Mesodermal cell (in vitro differentiated cells): ENCODE measurements at regions not wholly inside any gene's neighbourhood (a gene's known extent, or its start where the extent isn't known, plus 50 kb on each side); places are given as distances from the start of the nearest gene placed in this dataset.

Experiments
- H3K27ac ChIP-seq: 2 replicates; pipeline ENCODE4 v1.7.0; 2013; ENCODE audit warnings: mild to moderate bottlenecking, low read depth, low read length, moderate library complexity; ENCODE audit not compliant: severe bottlenecking
- H3K36me3 ChIP-seq: 2 replicates; pipeline ENCODE4 v1.7.1; 2013; ENCODE audit warnings: mild to moderate bottlenecking, low read length, moderate library complexity; ENCODE audit not compliant: control insufficient read depth, insufficient read depth
- H3K4me1 ChIP-seq: one replicate; pipeline ENCODE4 v1.7.1; 2013; ENCODE audit warnings: mild to moderate bottlenecking, low read length; ENCODE audit not compliant: insufficient read depth, control insufficient read depth, poor library complexity, severe bottlenecking
- H3K4me3 ChIP-seq: 2 replicates; pipeline ENCODE4 v1.7.0; 2013; ENCODE audit warnings: low read length, control low read depth, mild to moderate bottlenecking; ENCODE audit not compliant: insufficient read depth, poor library complexity, severe bottlenecking; ENCODE audit errors: extremely low read depth
- H3K9me3 ChIP-seq: 2 replicates; pipeline ENCODE4 v1.7.1; 2013; ENCODE audit warnings: mild to moderate bottlenecking, low read length, moderate library complexity; ENCODE audit not compliant: control insufficient read depth
- WGBS, 2 experiments: methylation state at CpG; one replicate each; pipeline ENCODE4 v1.1.5; 2013; ENCODE audit warnings: missing lambda C conversion rate in 2 of 2; ENCODE audit not compliant: insufficient coverage in 2 of 2; 5-methylcytosine and 5-hydroxymethylcytosine counted together

DNA sequence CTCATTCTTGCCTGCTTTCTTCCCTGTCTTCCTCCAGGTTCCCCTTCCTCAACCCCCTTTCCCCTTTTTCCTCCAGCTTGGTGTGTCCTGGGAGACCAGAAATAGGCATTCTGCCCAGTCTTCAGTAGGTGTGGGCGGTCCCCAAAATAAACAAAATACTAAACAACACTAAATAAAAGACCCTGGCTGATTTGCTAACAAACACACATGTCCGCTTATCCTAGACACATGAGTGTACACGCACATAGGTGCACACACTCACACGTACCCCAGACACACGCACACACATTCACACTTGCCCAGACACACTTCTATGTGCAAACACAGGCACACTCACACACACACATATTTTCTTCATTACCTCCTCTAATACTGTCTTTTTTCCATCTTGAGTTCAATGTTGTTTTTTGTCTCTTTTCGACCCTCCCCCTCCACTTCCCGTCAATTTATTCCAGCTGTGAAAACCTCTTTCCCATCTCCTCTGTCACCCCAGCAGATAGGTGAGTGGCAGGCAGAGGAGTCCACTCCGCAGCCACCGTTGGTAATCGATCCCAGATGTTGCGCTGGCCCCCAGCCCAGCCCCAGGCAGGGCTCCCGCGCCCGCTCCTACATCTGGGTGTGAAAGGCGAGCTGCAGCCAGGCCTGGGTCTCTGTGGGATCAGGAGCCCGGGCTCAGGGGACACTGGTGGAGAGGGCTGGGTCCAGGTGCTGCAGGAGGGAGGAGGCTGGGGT, 56.9 kb upstream of the FOXP4 start:
- Histone ChIP-seq H3K4me1 (peaks cover 46% of the 10 kb centered on the region), H3K27ac (peak overlapping the region; percentile 19), H3K4me3 (no peak overlapping the region), H3K9me3 (no peaks in the 10 kb centered on the region), H3K36me3 (no peaks in the 10 kb centered on the region)
- 40 to 61% methylated on average over 12 to 14 of the region's 16 CpGs for WGBS, 2 experiments

DNA sequence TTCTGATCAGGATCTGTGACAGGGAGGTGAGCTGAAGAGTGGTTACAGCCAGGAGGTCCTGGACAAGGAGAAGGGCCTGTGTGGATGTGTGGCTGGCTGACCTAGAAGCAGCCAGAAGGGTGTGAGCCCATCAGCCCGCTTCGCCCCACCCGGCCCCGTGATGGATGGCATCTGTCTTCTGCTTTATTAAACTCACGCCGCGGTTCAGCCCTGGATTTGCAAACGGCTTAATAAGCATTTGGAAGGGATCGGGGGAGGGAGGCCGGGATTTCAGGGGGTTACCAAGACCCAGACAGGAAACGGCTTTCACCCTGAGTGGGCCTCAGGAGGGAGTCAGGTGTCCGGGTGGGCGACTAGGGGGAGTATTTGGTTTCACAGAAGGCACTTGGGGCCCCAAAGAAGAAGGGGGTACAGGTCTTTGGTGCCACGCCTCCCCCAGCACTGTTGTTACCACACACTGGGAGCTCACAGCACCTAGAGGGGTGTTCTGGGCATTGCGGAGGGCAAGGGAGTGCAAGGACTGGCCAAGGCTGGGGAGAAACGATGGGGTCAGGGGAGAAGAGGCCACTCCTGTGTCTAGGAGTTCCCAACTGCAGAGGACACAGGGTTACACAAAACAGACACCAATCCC, 53.8 kb upstream of the FOXP4 start:
- 34 to 43% methylated on average over 11 to 13 of the region's 16 CpGs for WGBS, 2 experiments
- peaks cover 55% of the 10 kb centered on the region for H3K4me1 ChIP-seq

DNA sequence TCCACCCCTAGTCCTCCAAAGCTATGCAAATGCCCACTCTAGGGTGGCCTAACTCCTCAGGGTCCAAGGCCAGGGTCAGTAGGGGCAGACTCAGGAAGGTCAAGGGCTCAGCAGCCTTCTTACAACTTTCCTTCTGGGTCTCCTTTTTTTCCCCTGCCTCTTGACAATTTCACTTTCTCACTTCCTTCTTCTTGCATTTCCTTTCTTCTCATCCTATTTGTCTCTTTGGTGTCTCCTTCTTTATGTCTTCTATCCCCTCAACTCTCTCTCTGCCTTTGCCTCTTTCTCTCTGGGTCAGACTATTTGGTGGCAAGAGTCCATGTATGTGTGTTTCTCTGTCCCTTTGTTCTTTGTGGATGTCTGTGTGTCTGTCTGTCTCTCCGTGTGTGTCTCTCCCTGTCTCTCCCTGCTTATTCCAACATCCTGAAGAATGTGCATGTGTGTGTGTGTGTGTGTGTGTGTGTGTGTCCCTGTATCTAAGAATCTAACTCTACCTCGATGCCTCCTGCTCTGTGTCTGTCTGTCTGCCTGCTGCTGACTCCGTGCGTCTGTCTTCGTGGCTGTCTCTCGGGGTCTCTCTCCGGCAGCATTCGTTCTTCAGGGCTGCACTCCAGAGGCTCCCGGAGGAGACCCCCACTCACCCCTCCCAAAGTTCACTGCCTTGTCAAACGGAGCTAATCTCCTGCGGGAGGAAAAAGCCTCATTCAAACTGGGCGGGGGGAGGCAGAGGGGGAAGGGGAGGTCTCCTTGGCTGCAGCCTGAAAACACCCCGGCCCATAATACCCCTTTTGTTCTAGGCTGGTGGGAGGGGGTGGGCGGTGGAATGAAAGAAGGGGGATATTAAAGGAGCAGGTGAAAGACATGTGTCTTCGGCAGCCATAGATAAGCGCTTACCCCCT, 51.7 kb upstream of the FOXP4 start:
- WGBS, 2 experiments = 8 to 14% methylated on average over 7 of the region's 16 CpGs
- H3K4me3 ChIP-seq = peak overlapping the region; percentile 2
- H3K9me3 ChIP-seq = no peaks in the 10 kb centered on the region
- no peaks in the 10 kb centered on the region for H3K36me3 ChIP-seq
- H3K4me1 ChIP-seq = peaks cover 35% of the 10 kb centered on the region
- no peak overlapping the region for H3K27ac ChIP-seq

More for the DNA sequence above, 53.8 kb upstream of the FOXP4 start:
- H3K4me3 ChIP-seq = no peak overlapping the region
- no peak overlapping the region for H3K27ac ChIP-seq
- H3K36me3 ChIP-seq = no peaks in the 10 kb centered on the region
- no peaks in the 10 kb centered on the region for H3K9me3 ChIP-seq
